ENCODE measurements at regions not wholly inside any gene's neighbourhood (a gene's known extent, or its start where the extent isn't known, plus 50 kb on each side); places are given as distances from the start of the nearest gene placed in this dataset.

DNA sequence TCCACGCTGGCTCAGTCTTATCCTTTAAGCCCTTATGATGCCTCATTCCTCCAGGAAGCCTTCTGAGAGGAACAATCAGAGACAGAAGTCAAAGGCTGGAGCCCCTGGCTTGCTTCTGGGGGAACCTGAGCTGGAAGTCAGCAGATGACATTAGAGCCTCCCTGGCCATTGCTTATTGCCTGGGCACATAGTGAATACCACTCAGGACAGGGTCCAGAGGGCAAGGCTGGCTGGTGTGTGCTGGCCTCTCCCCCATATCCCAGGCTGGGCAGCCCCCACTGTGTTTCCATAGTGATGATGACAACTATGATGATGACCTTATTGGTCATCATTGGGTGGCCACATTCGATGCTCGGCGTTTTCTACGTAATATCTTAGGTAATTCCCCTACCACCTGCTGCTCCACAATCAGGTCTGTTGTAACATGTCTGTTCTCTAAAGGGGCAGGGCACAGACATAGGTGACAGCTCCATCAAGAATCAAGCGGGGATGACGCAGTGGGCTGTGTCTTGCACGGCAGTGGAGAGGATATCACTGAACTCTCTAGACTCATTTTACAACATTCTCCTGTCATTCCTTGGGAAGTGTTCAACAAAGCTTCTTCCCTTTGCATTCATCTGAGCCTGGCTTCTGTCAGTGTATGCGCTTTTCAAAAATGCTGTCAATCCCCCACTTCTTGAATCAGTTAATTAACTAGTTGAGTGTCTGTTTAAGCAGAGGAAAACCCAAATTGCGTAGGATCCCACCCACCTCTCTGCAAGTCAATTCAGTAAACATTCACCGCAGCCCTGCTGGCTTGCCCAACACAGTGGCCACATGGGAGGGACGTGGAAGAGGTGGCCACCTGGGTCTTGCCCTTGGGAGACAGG, 89.4 kb upstream of the TSHZ3 start:
- intact Hi-C loops (cut with micrococcal nuclease; ENCODE audit: unreplicated experiment) = no loop called here

GRCh38 chr19:31439270-31439573, 90.0 kb upstream of the TSHZ3 start:
- TF ChIP-seq EZH2phosphoT487 (IDR thresholded peaks at IDR 0.05; ENCODE audit: borderline replicate concordance, low read depth, low read length) = no peak
- TF ChIP-seq, protein P1, sequence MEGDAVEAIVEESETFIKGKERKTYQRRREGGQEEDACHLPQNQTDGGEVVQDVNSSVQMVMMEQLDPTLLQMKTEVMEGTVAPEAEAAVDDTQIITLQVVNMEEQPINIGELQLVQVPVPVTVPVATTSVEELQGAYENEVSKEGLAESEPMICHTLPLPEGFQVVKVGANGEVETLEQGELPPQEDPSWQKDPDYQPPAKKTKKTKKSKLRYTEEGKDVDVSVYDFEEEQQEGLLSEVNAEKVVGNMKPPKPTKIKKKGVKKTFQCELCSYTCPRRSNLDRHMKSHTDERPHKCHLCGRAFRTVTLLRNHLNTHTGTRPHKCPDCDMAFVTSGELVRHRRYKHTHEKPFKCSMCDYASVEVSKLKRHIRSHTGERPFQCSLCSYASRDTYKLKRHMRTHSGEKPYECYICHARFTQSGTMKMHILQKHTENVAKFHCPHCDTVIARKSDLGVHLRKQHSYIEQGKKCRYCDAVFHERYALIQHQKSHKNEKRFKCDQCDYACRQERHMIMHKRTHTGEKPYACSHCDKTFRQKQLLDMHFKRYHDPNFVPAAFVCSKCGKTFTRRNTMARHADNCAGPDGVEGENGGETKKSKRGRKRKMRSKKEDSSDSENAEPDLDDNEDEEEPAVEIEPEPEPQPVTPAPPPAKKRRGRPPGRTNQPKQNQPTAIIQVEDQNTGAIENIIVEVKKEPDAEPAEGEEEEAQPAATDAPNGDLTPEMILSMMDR (conservative IDR thresholded peaks at IDR 0.05; ENCODE audit: low read length) = no peak
- no peaks in the 10 kb centered on the region for H3K36me3 ChIP-seq (ENCODE audit: insufficient read depth, low read length)
- no peaks in the 10 kb centered on the region for H3K9me2 ChIP-seq (ENCODE audit: insufficient read depth, low read length)
- intact Hi-C loops (cut with micrococcal nuclease; ENCODE audit: unreplicated experiment) = no loop called here
- CTCF ChIA-PET (ENCODE audit: unreplicated experiment) = no interaction called here
- no peak overlapping the region for H2AFZ ChIP-seq (ENCODE audit: low read length)
- no TSS peak for BruUV-seq (replicated peaks)
- no peak overlapping the region for H3K4me2 ChIP-seq (ENCODE audit: low read length)
- no peaks in the 10 kb centered on the region for H4K20me1 ChIP-seq (ENCODE audit: insufficient read depth, low read length)
- H3K27ac ChIP-seq (ENCODE audit: low read depth, low read length, poor library complexity, severe bottlenecking) = no peak overlapping the region
- no peaks in the 10 kb centered on the region for H3K79me2 ChIP-seq (ENCODE audit: insufficient read depth, low read depth, low read length)
- POLR2A ChIA-PET = no interaction called here
- no peaks in the 10 kb centered on the region for H3K9me3 ChIP-seq (ENCODE audit: low read length)
- no peak for DNase-seq (ENCODE audit: low spot score)
- no peaks in the 10 kb centered on the region for H3K4me1 ChIP-seq (ENCODE audit: insufficient read depth, low read length, poor library complexity, severe bottlenecking)
- no peak overlapping the region for H3K4me3 ChIP-seq (ENCODE audit: low read depth, low read length, poor library complexity, severe bottlenecking)

More for the DNA sequence above, 89.4 kb upstream of the TSHZ3 start:
- DNase-seq (ENCODE audit: low spot score) = no peak
- Histone ChIP-seq H3K9me2 (ENCODE audit: insufficient read depth, low read length) (no peaks in the 10 kb centered on the region), H3K4me1 (ENCODE audit: insufficient read depth, low read length, poor library complexity, severe bottlenecking) (no peaks in the 10 kb centered on the region), H2AFZ (ENCODE audit: low read length) (no peak overlapping the region), H3K79me2 (ENCODE audit: insufficient read depth, low read depth, low read length) (no peaks in the 10 kb centered on the region), H4K20me1 (ENCODE audit: insufficient read depth, low read length) (no peaks in the 10 kb centered on the region), H3K27ac (ENCODE audit: low read depth, low read length, poor library complexity, severe bottlenecking) (no peak overlapping the region), H3K36me3 (ENCODE audit: insufficient read depth, low read length) (no peaks in the 10 kb centered on the region), H3K4me3 (ENCODE audit: low read depth, low read length, poor library complexity, severe bottlenecking) (no peak overlapping the region), H3K9me3 (ENCODE audit: low read length) (no peaks in the 10 kb centered on the region), H3K4me2 (ENCODE audit: low read length) (no peak overlapping the region)
- POLR2A ChIA-PET = no interaction called here
- CTCF ChIA-PET (ENCODE audit: unreplicated experiment) = no interaction called here
- BruUV-seq (replicated peaks) = no TSS peak
- TF ChIP-seq, protein P1 (conservative IDR thresholded peaks at IDR 0.05; ENCODE audit: low read length) = no peak
- TF ChIP-seq EZH2phosphoT487 (IDR thresholded peaks at IDR 0.05; ENCODE audit: borderline replicate concordance, low read depth, low read length) = no peak

DNA sequence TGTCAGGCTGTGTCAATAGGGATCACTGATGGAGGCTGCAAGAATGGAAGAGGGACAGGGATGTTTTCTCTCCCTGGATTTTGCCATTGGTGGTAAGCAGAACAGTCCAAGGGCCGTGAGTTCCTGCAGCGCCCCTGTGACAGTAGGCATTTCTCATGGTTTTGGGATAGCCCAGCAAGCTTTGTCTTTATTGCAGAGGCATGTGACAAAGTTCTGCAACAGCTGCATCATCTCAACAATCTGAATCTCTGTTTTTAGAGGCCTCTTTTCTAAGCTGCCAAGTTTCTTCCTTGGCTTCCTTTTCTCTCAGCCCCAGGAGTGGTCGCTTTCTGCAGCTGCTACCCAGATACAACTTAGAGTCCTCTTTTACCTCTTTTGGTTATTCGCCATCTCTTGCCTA, 95.7 kb upstream of the TSHZ3 start:
- Histone ChIP-seq H3K9me3 (ENCODE audit: low read length) (no peaks in the 10 kb centered on the region), H3K36me3 (ENCODE audit: insufficient read depth, low read length) (no peaks in the 10 kb centered on the region), H3K4me1 (ENCODE audit: insufficient read depth, low read length, poor library complexity, severe bottlenecking) (no peaks in the 10 kb centered on the region), H3K4me3 (ENCODE audit: low read depth, low read length, poor library complexity, severe bottlenecking) (no peak overlapping the region), H3K4me2 (ENCODE audit: low read length) (no peak overlapping the region), H3K27ac (ENCODE audit: low read depth, low read length, poor library complexity, severe bottlenecking) (no peak overlapping the region), H3K9me2 (ENCODE audit: insufficient read depth, low read length) (no peaks in the 10 kb centered on the region), H3K79me2 (ENCODE audit: insufficient read depth, low read depth, low read length) (no peaks in the 10 kb centered on the region), H2AFZ (ENCODE audit: low read length) (no peak overlapping the region), H4K20me1 (ENCODE audit: insufficient read depth, low read length) (no peaks in the 10 kb centered on the region)
- no peak for DNase-seq (ENCODE audit: low spot score)
- CTCF ChIA-PET (ENCODE audit: unreplicated experiment) = no interaction called here
- intact Hi-C loops (cut with micrococcal nuclease; ENCODE audit: unreplicated experiment) = no loop called here
- BruUV-seq (replicated peaks) = no TSS peak
- TF ChIP-seq EZH2phosphoT487 (IDR thresholded peaks at IDR 0.05; ENCODE audit: borderline replicate concordance, low read depth, low read length) = no peak
- TF ChIP-seq, protein P1 (conservative IDR thresholded peaks at IDR 0.05; ENCODE audit: low read length) = no peak
- POLR2A ChIA-PET = no interaction called here
